ENCODE measurements at regions not wholly inside any gene's neighbourhood (a gene's known extent, or its start where the extent isn't known, plus 50 kb on each side); places are given as distances from the start of the nearest gene placed in this dataset.

GRCh38 chr2:12809526-12809925 lies 92.8 kb downstream of the TRIB2 start:
- no peak for TF ChIP-seq POLR2AphosphoS5 (IDR thresholded peaks at IDR 0.05)
- no peak for TF ChIP-seq CTCF (IDR thresholded peaks at IDR 0.05)
- no peak for TF ChIP-seq POLR2A (IDR thresholded peaks at IDR 0.05)
- no peak for TF ChIP-seq EP300 (IDR thresholded peaks at IDR 0.05; ENCODE audit: low read depth)
